Dermis microvascular lymphatic vessel endothelial cell (primary cell): ENCODE measurements at regions not wholly inside any gene's neighbourhood (a gene's known extent, or its start where the extent isn't known, plus 50 kb on each side); places are given as distances from the start of the nearest gene placed in this dataset.

Source experiments
- DNase-seq, 2 donors: peaks; one replicate each; pipeline versions ENCODE4 v3.0.0 to v3.0.0-alpha.2; 2010; ENCODE audit warnings: low read depth in 2 of 2

GRCh38 chr3:151935446-151935845 lies 62.0 kb downstream of the SUCNR1 start:
- DNase-seq, result no peak

GRCh38 chr3:151940481-151940880 lies 67.0 kb downstream of the SUCNR1 start:
- DNase-seq, result no peak

GRCh38 chr3:151943539-151943938 lies 70.1 kb downstream of the SUCNR1 start:
- DNase-seq, result no peak

- no peak for DNase-seq
Observed at GRCh38 chr3:151944356-151944755, 70.9 kb downstream of the SUCNR1 start.

GRCh38 chr3:151946606-151947005 lies 73.2 kb downstream of the SUCNR1 start:
- DNase-seq, result no peak

- DNase-seq, result no peak
Observed at GRCh38 chr3:151949706-151950105, 76.3 kb downstream of the SUCNR1 start.

- no peak for DNase-seq
Observed at GRCh38 chr3:151955356-151955755, 81.9 kb downstream of the SUCNR1 start.

GRCh38 chr3:151960961-151961580 lies 87.6 kb downstream of the SUCNR1 start:
- no peak for DNase-seq

- DNase-seq, result no peak
Observed at GRCh38 chr3:151962352-151962751, 88.9 kb downstream of the SUCNR1 start.

GRCh38 chr3:151962912-151963311 lies 89.5 kb downstream of the SUCNR1 start:
- no peak for DNase-seq

GRCh38 chr3:151964743-151965142 lies 91.3 kb downstream of the SUCNR1 start:
- no peak for DNase-seq

- DNase-seq, result no peak
Observed at GRCh38 chr3:151969026-151969642, 95.7 kb downstream of the SUCNR1 start.

- no peak for DNase-seq
Observed at GRCh38 chr3:151971814-151972579, 98.6 kb downstream of the SUCNR1 start.

GRCh38 chr3:151974067-151974466 lies 100.6 kb downstream of the SUCNR1 start:
- peak in 1 of 2 donors; percentile 72 for DNase-seq

- peak; percentile 85 to 97 for DNase-seq
Observed at GRCh38 chr3:151976211-151977050, 103.0 kb downstream of the SUCNR1 start.

- DNase-seq, result no peak
Observed at GRCh38 chr3:151979906-151980305, 106.5 kb downstream of the SUCNR1 start.

- DNase-seq, result no peak
Observed at GRCh38 chr3:151983538-151983937, 110.1 kb downstream of the SUCNR1 start.

- no peak for DNase-seq
Observed at GRCh38 chr3:151985787-151986430, 112.5 kb downstream of the SUCNR1 start.

- DNase-seq, result no peak
Observed at GRCh38 chr3:151987893-151988292, 114.5 kb downstream of the SUCNR1 start.

GRCh38 chr3:151989621-151990020 lies 116.2 kb downstream of the SUCNR1 start:
- DNase-seq, result no peak

- DNase-seq, result no peak
Observed at GRCh38 chr3:151990696-151991376, 117.4 kb downstream of the SUCNR1 start.
